HG02623 (cell line): ENCODE measurements at regions not wholly inside any gene's neighbourhood (a gene's known extent, or its start where the extent isn't known, plus 50 kb on each side); places are given as distances from the start of the nearest gene placed in this dataset.

Experiments
- ATAC-seq: cut with Tn5 transposase; IDR thresholded peaks from one replicate; pipeline ENCODE4 v1.9.1; 2021; ENCODE audit warnings: moderate library complexity; ENCODE audit not compliant: unreplicated experiment

- ATAC-seq, result no peak
Measured at GRCh38 chr15:39171944-39172368, 408.9 kb upstream of the THBS1 start.

DNA sequence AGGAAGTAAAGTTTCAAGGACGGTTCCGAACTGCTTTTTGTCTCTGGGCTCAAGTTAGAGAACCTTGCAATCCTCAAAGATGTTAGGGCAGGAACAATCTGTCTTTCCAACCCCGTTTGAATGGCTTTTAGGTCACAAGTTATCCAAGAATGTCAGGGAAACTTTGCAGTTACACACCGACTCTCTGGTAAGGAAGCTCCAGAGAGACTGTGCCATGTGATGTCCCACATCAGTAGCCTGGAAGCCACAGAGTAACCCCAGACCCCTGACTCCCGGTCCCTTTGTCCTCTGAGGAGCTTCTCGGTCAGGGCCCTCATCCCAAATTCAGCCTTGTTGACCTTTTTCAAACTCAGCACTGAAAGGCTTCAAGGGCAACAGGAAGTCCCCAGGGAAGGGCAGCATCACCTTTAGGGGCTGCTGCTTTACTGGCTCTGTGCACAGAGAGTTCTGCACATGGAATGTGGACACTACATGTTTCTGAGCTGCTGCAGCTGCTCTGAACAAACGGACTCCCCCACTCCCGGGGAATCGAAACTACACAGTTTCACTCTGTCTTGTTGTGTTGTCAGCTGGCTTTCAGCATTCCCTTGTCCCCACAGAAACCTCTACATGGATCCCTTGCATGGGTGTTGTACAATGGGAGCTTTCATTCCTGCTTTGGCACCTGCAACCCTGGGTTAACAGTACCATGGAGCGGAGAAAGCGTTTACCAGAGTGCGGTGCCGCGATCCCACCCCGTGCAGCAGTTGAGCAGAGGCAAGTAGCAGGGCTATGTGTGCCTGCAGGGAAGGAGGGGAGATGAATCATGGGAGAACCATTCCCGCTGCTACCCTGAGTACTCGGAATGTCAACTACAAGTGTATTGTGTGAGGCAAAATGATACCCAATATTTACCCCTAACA lies 408.2 kb upstream of the THBS1 start:
- ATAC-seq, result no peak

- ATAC-seq, result no peak
Measured at GRCh38 chr15:39173426-39173825, 407.5 kb upstream of the THBS1 start.

DNA sequence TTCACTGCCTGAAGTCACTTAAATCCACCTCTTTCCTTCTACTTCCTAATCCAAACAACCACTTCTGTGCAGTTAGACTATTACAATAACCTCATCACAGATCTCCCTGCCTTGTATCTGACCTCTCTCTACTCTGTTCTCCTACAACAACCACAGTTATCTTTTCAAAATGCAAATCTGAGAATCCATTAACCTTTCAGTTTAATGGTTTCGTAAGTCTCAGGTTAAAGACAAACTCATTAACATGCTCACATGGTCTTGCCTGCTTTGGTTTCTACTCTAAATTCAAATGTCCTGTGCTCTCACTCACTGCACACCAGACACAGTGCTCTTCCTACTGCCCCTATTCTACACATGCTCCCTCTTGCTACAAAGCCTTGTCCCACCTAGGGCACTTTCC lies 406.5 kb upstream of the THBS1 start:
- ATAC-seq, result no peak

DNA sequence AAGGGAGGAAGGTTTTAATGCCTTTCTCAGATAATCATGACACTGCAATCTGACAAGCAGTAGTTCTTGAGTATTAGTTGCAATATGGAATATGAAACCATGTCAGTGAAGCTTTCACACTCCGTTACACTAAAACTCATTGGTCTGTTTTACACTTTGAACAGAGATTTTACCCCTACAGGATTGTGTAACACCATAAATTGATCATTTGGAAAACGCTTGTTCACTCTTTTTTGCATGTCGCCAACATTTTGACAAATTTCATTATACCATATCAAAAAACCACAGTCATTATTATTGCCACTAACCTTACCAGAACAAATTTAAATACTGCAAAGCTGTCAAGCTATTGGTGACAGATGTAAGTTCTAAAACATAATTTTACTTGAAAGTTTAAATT lies 404.8 kb upstream of the THBS1 start:
- ATAC-seq, result no peak

DNA sequence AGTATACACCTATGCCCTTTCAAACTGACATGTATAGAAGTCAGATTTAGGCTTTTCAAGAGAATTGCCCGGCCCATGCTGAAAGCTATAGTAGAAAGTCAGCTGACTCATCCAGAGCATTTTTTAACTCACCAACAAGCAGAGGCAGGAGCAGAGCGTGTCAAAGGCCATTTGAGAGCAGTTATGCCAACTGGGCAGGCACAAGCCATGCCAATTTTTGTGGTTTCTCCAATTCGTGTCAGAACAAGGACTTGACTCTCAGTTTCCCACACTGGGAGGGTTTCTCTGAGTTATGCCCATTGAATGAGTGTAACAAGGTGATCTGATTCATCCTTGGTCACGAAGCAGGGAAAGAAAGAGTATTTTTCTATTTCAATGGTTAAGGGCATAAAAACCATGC lies 403.3 kb upstream of the THBS1 start:
- ATAC-seq, result no peak

GRCh38 chr15:39180030-39180429 lies 400.8 kb upstream of the THBS1 start:
- no peak for ATAC-seq

DNA sequence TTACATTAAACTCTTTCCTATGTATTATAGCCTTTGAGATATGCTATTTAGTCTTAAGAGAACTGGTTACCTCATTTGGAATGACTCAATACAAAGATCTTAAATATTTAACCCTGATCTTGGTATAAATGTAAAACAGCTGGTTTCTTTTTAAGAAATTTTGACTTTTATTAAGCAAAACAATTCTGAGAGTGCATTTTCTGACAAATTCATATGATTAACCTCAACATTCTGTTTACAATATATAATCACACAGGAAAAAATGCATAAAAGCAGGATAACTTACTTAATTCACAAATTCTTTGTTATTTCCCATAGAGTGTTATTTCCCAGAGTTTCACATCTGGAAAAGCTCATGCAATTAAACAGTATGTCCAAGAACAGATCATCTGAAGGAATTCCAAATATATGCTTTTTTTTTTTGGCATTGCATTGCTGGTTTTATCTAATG lies 400.4 kb upstream of the THBS1 start:
- no peak for ATAC-seq

GRCh38 chr15:39181056-39181747 lies 399.7 kb upstream of the THBS1 start:
- no peak for ATAC-seq

DNA sequence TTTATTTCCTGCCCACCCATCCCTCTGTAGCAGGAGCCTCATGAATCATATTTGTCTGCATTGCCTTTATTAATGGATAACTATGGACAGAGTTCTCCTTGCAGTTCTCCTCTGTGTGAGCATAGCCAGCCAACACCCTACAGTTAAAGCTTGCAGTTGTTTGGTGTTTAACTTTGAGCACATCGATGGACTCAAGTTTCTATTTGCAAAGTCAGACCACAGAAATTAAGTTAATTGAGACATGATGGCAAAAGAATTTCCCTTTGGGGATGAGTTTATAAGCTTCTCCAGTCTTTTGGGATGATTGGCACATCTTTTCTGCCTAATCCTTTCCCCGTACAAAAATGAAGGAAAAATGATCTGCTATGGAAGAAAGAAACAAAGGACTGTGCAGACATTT lies 398.9 kb upstream of the THBS1 start:
- no peak for ATAC-seq

DNA sequence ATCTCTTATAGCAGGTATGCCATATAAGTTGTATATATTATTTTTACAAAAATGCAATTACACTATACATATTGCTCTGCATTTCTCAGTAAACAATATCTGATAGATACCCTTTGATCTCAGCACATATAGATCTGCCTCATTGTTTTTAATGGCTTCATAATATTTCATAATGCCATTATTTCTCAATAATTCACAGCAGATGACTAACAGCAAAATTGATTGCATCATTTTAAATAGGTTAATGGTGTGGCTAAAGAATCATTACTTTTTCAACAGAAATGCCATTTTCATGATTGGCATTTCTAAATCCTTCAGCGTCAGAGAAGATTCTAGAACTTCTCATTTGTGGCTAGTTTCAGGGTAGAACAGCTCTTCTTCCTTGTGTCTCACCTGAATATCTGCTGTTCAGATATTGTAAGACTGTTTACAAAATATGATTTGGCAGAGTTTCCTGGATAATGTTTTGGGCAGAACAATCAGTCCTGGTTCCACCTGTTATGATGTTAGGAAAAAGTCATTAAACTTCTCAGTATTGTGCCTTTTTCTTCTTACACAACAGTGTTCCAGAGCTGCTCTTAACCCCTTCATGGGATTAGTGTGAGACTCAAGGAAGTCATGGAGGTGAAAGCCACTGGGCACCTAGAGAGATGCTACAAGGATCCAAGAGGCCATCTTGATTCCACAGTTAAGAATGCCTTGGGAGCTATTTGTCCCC lies 397.6 kb upstream of the THBS1 start:
- ATAC-seq, result no peak

GRCh38 chr15:39184701-39185390 lies 396.0 kb upstream of the THBS1 start:
- ATAC-seq, result no peak

GRCh38 chr15:39188314-39188713 lies 392.6 kb upstream of the THBS1 start:
- no peak for ATAC-seq

GRCh38 chr15:39188930-39189329 lies 391.9 kb upstream of the THBS1 start:
- no peak for ATAC-seq

GRCh38 chr15:39191871-39192291 lies 389.0 kb upstream of the THBS1 start:
- ATAC-seq, result no peak

DNA sequence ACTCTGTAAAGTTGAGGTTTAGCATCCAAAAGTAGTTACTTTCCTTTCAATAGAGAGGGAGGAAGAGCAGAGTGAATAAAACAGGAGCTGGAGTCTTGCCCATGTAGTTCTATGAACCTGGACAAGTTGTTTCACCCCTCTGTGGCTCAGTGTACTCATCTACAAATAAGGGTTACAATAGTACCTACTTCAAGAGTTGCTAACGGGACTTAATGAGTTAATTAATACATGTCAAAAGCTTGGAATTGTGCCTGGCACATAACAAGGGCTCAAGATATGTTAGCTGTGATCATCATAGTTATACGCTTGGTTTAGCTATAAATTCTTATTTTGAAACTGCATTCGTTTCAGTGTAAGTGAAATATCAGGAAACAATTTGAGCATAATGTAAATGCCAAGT lies 388.5 kb upstream of the THBS1 start:
- ATAC-seq, result no peak

DNA sequence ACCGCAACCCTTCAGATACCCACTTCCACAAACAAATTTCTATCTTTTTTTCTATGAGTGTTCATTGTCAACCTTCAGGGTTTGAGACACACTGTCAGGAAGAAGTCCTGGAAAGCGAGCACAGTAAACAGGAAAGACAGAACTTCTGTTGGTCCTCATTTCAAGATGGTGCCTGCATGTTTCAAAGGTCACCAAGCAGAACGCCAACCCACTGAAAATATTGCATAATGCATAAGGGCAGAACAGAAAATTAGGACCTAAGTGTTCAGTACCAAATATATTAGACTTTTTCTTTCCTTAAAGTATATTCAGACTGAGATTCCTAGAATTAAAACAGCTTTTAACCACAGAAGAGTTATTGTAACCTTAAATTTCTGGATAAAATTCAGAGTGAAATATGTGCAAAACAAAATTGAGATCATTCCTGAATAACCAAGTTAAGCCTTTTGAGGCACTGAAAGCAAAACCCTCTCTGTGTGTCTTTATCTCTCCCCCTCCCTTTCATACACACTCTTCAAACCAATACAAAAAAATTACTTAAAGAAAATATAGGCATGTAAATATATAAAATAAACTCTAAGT lies 387.8 kb upstream of the THBS1 start:
- ATAC-seq, result no peak

DNA sequence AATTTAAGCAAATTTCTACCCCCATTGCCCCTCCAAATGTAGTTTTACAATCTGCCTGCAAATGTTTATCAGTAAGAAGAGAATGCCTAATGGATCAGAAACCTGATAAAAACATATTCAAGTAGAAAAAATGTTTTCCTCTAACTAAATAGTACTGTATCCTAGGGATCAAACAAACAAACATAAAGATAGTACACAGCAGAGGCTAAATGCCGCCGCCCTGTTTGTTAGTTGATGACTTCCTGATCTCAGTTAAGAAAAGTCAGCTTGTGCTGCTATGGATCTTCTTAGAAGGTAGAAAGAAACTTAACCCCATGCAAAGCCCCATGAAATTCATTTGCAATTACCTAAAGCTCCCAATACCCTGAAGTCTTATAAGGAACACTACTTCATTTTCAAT lies 387.3 kb upstream of the THBS1 start:
- ATAC-seq, result no peak

DNA sequence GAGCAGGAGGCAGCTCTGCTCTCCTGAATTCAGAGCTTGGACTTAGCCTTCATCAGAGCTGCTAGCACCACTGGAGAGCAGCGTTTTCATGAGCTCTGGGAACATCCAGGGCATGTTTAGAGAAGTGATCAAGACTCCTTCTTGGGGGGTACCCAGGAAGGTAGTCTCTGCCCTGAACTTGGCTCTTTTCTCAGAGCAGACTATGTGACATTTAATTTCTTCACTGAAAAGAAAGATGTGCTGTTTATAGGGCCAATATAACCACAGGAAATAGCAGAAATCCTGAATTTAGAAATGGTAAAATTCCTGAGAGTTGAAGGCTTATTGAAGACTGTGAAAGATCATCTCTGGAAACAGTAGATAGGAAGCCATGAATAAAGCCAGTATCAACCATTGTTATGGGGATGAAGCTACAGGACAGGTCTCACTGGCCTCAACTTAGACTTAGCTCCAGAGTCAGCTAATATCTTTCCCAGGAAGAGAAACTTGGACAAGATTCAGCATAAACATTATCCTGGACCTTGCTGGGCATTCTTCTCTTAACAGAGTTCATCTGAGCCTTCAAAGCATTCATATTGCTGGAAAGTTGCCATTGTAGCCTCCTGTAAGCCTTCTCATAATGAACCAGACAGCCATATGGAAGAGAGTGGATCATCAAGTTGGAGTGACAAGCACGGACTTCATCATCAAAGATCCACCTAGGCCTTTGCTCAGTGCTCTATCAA lies 386.6 kb upstream of the THBS1 start:
- ATAC-seq, result no peak

DNA sequence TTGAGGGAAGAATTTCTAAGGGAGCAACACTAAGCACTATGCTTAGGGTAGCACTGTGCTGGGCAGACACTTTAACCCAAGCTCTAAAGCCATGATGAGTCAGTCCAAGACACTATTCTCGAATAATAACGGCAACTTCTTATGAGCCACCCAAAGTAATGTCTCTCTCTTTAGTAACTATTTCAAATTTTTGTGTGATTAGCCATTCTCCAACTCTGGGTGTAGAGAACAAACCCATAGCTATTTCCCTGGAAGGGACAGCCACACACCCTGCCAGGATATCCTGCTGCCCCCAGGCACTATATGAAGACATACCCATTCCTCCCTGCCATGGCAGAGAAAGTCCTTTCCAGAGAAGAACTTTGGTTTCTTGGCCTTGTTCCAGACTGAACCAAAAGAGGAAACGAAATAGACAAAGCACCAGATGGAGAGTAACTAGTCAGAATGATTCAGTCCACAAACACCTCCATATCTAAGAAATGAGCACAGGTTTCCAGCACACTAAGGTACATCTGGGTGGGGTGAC lies 384.9 kb upstream of the THBS1 start:
- ATAC-seq, result no peak
